Skeletal muscle cell (primary cell): ENCODE measurements at regions not wholly inside any gene's neighbourhood (a gene's known extent, or its start where the extent isn't known, plus 50 kb on each side); places are given as distances from the start of the nearest gene placed in this dataset.
"Not testable (repeated sequence)": the region's sequence is repeated elsewhere in the genome, so short reads cannot be mapped to it uniquely, and the experiment has no call there.

Source experiments
- DNase-seq: peaks from one replicate; pipeline ENCODE4 v3.0.0-alpha.2; 2010; ENCODE audit warnings: low read depth
- H3K4me3 ChIP-seq: 2 replicates; pipeline ENCODE4 v1.5.1; 2011; ENCODE audit warnings: low read depth, mild to moderate bottlenecking, control low read depth, low read length, moderate library complexity

DNA sequence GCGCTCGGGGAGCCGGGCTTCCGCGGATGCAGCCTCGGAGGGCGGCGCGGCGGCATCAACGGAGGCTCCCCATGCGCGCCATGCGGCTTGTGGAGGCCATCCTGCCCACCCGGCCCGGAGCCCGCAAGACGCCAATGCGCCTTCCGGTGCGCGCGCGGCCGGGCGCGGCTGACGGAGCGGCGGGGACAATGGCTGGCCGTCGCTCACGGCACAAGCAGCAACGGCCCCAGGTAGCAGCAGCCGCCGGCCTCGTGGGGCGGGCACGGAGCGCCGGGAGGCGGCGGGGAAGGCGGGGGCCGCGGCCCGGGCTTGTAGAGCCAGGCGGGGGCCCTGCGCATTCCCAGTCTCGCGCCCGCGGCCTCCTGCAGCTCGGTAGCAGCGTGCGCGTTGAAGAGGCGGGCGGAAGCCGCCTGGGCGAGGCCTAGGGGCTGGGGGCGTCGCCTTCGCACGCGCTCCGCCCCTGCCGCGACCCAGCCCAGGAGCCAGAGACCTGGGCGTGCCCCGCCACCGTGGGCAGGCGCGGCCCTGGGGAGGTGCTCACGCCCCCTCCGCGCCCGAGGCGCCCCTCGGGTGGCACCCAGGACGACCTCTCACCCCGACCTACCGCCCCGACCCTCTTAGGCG lies 130.2 kb upstream of the PRKX start:
- H3K4me3 ChIP-seq, result peak overlapping the region; percentile 30

DNA sequence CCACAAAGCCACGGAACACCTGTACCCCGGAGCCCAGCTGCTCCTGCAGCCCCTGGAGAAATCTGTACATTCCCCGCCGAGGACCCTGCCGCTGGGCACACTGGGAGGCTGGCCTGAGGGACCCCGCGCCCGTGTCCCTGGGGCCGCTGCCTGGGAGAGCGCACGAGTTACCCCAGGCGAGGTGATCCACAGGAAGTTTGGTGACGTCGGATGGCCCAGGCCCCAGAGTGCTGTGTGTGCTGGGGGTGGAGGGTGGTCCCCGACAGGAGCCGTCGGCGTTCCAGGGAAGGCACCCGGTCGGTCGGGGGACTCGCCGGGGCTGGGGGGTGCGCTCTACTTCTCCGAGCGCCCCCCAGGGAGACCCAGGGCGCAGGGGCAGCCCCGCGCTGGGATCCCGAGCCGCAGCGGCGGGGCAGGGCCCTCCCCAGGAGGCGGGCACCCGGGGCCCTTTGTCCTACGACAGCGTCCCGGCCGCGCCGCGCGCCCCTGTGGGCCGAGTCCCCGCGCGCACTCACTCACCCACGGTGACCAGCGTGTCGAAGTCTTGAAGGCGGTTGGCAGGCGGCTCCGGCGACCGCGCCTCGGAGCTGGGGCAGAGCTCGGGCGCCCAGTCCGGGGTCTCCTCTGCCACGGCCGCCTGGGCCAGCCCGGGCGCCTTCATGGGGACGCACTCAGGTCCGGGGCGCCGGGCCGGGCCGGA lies 129.5 kb upstream of the PRKX start:
- DNase-seq, result not testable (repeated sequence)
- H3K4me3 ChIP-seq, result peak overlapping the region; percentile 31

More for the DNA sequence above, 130.2 kb upstream of the PRKX start:
- DNase-seq, result not testable (repeated sequence)

DNA sequence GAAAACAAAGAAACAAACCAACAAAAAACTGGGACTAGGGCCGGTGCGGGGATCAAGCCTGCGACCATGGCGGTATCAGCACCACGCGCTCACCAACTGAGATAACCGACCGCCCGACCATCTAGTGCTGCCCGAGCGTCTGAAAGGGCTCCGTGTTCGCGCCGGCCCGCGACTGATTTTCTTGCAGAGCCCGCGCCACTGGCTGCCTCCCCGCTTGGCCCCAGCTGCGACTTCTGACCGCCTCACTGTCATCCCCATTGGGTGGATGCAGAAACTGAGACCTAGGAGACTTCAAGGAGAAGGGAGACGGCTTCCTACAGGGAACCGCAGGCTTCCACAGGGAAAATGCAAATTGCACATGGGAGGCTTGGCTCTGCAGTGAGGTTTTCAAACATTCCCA lies 125.3 kb upstream of the PRKX start:
- DNase-seq, H3K4me3 ChIP-seq: not testable (repeated sequence)

DNA sequence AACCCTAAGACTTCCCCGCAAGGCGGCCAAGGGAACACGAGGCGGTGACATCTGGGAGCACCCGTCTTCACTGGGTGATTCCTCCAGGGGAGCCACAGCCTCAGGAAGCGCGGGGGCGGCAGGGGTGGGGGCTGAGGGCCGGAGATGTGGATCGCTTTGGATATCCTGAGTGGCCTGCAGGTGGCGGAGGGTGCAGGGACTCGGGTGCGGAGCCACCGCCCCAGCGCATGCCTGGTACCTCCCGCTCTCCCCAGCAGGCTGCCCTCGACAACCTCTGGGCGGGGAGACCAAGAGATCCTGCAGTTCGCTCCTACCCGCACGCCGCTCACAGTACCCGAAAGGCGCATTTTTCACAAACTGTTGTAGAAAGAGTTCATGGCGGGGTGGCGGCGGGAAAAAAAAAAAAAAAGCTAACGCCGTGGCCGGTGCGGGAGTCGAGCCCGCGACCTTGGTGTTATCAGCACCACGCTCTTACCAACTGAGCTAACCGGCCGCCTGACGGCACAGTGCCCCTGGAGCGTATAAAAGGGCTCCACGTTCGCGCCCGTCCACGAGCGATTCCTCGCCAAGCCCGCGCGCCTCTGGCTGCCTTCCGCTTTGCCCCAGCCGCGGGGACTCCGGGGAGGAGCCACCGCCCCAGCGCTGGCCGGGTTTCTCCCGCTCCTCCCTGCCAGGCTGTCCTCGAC lies 124.7 kb upstream of the PRKX start:
- not testable (repeated sequence) for DNase-seq

DNA sequence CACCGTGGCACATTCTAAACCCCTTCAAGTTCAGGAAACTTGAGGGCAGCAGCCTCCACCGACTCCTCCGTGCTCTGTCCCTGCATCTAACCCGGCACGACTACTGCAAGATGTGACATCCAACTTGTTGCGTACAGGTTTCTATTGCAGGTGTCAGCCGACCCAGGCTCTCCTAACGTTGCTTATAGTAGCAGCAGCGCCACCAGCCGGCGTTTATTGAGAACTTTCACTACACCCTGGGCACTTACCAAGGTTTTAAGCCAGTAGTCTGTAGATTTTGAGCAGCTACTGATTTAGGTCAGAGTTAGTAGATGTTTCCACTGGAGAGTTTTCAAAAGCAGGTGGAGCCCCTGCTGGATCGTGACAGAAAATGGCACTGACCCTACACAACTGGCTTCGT lies 123.8 kb upstream of the PRKX start:
- H3K4me3 ChIP-seq, result not testable (repeated sequence)

More for the DNA sequence above, 124.7 kb upstream of the PRKX start:
- not testable (repeated sequence) for H3K4me3 ChIP-seq

DNA sequence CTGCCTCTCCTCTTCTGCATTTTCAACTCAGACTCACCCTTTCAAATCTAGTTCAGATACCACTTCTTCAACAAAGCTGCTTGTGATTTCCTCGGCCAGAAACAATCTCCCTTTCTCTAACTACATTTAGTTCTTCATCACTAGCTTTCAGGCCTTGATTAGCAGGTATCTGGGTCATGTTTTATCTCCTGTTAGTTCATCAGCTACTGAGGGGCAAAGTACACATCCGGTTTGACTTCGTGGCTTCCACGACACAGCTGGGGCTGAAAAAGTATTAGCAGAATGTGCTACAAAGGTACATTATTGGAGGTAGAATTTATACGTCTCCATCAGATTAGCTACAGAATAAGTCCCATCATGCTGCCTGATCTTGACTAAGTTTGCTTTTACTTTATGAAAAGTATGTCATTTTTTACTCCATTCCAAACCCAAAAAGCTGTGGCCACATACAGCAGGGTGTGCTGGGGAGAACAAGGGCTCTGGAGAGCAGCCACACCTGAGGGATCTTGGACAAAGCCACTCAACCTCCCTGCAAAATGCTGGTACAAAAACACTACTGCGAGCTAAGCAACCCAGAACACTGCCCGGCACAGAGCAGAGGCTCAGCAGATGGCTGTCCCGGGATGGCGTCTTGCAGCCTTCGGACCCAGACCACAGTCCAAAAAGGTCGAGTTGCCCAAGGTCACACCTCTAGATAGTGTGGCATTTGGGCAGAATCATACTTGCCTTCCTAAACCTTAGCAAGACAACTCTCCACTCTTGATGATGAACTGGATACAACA lies 120.5 kb upstream of the PRKX start:
- not testable (repeated sequence) for DNase-seq, H3K4me3 ChIP-seq

More for the DNA sequence above, 123.8 kb upstream of the PRKX start:
- DNase-seq, result not testable (repeated sequence)

DNA sequence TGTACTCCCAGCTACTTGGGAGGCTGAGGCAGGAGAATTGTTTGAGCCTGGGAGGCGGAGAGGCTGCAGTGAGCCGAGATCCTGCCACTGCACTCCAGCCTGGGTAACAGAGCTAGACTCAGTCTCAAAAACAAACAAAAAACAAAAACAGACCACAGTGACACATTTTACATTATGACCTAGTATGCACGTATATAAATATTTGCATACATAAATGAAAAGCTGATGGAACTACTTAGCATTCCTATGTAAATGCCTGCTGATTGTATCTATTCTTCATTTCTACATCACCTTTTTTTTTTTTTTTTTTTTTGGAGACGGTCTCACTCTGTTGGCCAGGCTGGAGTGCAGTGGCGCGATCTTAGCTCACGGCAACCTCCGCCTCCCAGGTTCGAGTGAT lies 116.6 kb upstream of the PRKX start:
- not testable (repeated sequence) for H3K4me3 ChIP-seq, DNase-seq

DNA sequence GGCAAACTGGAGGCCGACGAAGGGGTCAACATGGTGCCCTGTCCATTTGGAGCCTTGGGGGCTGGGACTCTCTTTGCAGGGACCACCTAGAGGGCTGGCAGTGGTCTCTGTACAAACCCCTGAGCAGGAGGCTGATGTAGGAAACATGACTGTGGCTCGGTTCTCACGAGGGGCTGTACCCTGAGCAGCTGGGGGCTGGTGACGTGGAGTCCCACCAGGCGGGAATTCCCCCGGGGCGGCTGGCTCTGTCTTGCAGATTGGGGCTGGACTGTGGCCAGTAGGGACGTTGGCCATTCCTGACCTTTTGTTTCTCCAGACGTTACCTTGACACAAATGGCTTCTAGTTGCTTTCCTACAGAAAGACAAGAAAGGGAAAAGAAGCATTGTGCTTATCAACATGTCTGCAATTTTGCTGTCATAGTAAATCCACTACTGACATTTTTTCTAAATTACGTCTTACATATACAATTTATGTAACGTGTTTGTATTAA lies 115.6 kb upstream of the PRKX start:
- DNase-seq, H3K4me3 ChIP-seq: not testable (repeated sequence)

DNA sequence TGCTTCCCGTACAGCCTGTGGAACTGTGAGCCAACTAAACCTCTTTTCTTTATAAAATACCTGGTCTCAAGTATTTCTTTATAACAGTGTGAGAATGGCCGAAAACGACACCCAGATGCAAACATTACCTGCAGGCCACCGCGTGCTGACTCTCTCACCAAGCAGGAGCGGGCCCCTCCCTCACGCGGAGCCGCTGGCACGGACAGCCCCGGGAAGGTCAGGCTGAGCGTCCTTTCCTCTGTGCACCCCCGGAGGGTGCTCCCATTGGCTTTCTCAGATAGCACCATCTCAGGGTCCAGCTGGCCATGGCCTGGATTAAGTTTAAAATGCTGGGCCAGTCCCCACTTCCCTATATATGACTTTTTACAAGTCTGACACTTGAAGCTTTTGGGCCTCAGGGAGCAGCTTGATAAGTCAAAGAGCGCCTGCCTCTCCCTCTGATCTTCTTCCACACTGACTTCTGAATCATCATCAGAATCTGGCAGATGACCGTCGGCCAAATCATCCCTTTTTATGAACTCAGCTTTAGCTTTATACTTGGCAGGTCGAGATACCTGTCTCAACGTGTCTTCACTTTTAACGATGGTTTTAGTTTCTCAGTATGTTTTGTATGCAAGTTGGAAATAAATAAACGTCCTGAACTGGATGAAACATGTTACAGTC lies 115.1 kb upstream of the PRKX start:
- DNase-seq, result not testable (repeated sequence)

DNA sequence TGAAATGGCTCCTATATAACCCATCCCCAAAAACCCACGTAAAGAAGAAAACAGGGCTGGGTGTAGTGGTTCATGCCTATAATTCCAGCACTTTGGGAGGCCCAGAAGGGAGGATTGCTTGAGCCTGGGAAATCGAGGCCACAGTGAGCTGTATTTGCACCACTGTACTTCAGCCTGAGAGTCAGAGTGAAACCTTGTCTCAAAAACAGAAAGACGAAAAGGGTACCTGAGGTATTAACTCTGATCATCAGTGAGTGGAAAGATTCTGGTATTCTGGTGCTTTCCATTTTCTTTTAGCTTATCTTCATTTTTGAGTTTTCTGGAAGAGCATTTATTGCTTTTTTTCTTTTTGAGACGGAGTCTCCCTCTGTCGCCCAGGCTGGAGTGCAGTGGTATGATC lies 110.6 kb upstream of the PRKX start:
- DNase-seq, H3K4me3 ChIP-seq: not testable (repeated sequence)

More for the DNA sequence above, 115.1 kb upstream of the PRKX start:
- H3K4me3 ChIP-seq, result not testable (repeated sequence)

DNA sequence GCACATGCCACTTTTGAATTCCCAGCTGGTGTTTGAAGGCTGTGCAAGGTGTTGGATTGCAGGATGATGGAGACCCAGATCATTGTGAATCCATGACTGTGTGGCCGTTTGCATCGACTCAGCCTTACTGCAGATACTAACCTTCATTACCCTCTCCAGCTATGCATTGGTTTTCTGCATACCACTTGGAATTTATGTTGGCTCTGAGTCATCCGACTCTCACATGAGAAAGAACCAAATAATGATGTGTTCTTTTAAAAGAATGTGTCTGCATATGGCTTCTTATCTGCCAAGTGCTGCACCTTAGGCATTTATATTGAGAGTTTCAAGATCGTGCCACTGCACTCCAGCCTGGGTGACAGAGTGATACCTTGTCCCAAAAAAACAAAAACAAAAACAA lies 106.7 kb upstream of the PRKX start:
- H3K4me3 ChIP-seq, result no peak overlapping the region
- peak; percentile 41 for DNase-seq

DNA sequence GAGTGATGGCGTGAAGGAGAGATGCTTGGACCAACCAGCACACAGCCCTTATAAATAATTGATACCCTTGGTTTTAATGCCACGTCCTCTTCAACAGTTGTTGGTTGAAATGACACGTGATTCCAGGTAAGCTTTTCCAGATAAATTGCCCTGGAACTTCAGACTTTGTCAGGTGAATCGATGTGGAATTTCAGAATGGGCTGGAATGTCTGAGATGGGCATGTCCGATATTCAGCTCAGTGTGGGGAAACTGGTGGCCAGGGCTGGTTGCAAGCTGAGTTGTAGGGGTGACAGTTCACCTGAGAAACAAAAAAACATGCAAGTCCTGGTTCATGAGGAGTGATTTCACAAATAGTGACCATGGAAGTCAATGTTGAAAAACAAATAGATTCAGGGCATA lies 104.0 kb upstream of the PRKX start:
- H3K4me3 ChIP-seq, DNase-seq: not testable (repeated sequence)

DNA sequence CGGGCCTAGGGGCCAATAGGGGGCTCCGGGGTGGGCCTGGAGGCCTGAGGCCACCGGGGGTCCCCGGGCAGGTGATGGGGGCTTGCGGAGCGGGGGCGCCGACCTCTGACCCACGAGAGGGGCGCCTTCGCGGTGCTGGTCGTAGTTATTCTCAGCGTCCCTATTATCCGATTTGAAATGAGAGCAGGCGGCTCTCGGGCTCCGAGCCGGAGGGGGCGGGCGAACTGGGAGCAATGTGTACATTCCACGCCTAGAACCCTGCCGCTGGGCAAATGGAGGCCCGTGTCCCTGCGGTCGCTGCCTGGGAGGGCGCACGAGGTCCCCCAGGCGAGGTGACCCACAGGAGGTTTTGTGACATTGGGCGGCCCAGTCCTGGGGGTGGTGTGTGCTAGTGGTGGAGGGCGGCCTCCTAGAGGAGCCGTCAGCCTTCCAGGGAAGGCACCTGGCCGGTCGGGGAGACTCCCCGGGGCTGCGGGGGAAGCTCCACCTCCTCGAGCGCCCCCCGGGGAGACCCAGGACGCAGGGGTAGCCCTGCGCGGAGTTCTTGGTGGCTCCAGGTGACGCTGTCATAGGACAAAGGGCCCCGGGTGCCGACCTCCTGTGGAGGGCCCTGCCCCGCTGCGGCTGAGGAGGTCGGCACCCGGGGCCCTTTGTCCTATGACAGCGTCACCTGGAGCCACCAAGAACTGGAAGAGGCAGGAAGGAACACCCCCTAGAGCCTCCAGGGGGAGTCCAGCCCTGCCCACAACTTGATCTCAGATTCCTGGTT lies 102.6 kb upstream of the PRKX start:
- peak overlapping the region; percentile 57 for H3K4me3 ChIP-seq
- no peak for DNase-seq

DNA sequence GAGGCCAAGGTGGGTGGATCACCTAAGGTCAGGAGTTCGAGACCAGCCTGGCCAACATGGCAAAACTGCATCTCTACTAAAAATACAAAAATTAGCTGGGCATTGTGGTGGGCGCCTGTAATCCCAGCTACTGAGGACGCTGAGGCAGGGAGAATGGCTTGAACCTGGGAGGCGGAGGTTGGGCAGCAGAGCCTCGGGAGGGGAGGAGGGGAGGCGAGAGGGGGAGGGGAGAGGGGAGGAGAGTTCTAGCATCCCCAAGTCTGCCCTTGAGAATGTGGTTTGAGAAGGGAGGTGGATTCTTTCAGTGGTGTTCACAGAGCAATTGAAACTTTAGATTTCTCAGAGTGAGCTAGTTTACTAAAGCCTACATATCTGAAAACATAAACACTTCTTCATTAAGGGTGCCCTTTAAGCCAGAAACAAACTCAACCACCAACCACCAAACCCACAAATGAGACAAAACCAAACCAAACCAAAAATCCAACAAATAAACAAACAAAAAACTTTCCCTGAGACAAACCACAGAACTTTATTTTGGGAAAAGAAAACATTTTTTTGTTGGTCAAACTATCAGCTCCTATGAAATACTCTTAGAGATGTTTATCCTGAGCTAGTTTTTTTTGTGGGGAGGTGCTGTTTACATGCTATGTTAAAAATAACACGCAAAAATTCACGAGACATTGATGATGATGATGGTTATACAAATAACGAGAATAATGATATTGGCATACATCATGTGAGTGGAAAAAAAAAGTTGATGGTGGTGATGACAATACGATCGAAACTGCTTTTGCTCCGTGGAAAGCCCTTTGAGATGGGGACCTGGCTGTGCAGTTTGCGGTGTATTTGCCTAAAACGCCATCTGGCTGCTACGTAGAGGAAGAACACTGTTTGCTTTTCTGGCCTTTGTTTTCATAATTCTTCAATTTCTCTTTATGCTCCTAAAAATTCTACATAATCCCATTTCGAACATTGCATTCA lies 98.2 kb upstream of the PRKX start:
- no peak for DNase-seq
- no peak overlapping the region for H3K4me3 ChIP-seq

DNA sequence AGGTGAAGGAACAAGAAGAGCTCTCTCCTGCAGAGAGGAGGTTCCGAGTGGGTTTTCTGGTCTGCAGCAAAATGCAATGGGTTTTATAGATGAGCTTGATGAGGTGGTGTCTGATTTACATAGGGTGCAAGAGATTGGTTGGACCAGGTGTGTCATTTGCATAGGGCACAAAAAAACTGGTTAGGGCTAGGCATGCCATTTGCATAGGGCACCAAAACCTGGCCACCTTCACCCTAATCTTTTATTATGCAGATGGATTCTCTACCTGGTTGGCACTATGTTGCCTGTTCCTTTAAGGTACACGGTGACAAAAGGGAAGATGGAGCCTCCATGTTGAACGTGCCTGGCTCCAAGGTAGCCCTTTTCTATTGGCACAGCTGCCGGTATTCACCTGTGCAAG lies 94.5 kb upstream of the PRKX start:
- H3K4me3 ChIP-seq, result no peak overlapping the region
- no peak for DNase-seq

DNA sequence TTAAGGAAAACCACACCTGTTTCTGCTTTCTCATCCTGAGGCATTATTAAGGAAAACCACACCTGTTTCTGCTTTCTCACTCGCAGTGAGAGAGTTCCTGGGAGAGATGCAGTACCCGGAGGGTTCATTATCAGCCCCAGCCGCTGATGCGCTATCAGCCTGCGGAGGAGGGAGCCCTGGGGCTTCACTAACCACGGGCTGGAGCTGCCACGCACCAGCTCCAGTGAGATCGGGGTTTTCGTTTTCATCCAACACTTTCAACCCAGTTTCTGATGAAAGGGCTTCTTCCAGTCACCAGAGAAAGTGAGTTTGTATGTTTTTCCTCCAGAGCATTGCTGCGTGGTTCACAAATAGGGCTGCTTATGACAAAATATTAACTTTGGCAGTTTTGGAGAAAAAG lies 93.2 kb upstream of the PRKX start:
- no peak for DNase-seq
- H3K4me3 ChIP-seq, result no peak overlapping the region

DNA sequence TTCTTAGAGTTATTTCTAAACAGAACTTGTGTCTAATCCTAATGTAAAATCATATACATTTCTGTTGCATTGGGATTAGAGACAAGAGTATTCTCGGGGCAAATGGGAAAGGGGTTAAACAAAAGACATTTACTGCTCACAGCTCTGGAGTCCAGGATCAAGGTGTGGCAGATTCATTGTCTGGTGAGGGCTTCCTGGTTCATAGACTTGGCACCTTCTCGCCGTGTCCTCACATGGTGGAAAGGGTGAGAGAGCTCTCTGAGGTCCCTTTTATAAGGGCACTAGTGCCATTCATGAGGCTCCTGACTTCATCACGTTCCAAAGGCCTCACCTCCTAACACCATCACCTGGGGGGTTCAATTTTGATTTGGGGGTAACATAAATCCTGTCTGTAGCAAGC lies 90.3 kb upstream of the PRKX start:
- H3K4me3 ChIP-seq, result no peak overlapping the region
- no peak for DNase-seq
